GM21390 (cell line): ENCODE measurements at regions not wholly inside any gene's neighbourhood (a gene's known extent, or its start where the extent isn't known, plus 50 kb on each side); places are given as distances from the start of the nearest gene placed in this dataset.
"Not testable (repeated sequence)": the region's sequence is repeated elsewhere in the genome, so short reads cannot be mapped to it uniquely, and the experiment has no call there.

Experiments used
- ATAC-seq: cut with Tn5 transposase; IDR thresholded peaks from one replicate; pipeline ENCODE4 v1.9.1; 2021; ENCODE audit not compliant: unreplicated experiment

GRCh38 chr5:110812639-110813038, 73.8 kb downstream of the SLC25A46 start:
- no peak for ATAC-seq

DNA sequence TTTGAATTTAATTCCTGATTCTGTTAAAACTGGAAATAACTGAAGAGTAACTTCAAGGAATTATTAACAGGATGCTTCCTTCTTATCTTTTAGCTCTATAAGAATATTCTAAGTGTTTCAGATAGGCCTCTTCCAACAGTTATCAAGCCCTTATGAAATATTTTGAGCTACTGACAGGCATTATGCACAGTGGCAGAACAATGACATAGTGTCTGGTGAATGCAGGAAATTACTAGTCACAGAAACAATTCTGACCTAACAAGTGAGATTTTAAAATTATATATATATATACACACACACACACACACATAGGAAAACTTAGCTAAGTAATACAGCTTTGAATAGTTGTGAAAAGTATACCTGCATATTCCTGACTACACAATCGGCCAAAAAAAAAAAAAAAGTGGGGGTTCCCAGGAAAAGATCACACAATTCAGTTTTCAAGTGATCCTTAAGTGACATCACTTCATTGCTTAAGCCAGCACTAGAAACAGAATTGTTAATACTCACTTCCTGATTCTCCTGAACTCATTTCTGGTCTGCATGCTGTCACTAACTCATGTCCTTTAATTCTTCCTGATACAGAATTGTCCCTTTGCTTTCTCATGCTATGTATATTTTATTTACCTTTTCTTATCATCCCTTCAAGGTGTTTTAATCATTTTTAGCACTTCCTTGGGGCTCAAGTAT, 77.3 kb downstream of the SLC25A46 start:
- no peak for ATAC-seq

- ATAC-seq = no peak
Measured at GRCh38 chr5:110817459-110817858, 78.7 kb downstream of the SLC25A46 start.

DNA sequence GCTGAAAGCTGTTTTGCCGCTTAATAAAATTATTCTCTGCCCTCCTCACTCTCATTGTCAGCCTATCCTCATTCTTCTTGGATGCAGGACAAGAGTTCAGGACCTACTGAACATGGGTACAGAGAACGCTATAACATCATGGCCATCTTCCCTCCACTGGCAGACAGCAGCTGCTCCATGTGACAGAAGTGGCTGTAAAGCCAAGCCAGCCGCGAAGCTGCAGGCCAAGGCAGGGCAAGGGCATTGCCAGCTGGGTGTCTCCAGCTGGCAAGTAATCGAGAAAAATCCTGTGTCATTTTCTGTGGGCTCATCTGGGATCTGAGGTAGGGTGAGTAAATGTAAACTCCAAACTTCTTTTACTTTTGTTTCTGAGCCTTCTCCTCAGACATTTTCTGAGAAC, 84.8 kb downstream of the SLC25A46 start:
- no peak for ATAC-seq

DNA sequence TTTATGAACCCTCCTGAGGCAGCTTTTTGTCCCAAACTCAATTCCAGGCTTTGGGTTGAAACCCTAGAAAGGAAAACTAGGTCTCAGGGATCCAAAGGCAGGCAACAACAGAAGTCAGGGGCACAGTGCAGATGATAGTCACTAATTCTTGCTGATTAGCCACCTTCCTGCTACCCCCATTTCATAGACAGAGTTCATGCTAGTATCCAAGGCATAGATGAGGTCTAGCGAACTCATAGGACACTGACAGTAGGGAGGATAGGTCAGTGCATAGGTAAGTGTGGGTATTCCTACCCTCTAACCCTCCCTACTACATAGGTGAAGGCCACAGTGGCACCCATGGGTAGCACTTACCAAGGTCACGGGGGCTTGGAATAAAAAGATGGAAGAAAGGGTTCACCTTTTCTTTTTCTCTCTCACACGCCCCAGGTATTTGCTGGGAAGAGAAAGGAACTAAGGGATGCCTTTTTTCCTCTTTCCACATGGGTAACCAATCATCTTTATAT, 86.2 kb downstream of the SLC25A46 start:
- ATAC-seq = no peak

DNA sequence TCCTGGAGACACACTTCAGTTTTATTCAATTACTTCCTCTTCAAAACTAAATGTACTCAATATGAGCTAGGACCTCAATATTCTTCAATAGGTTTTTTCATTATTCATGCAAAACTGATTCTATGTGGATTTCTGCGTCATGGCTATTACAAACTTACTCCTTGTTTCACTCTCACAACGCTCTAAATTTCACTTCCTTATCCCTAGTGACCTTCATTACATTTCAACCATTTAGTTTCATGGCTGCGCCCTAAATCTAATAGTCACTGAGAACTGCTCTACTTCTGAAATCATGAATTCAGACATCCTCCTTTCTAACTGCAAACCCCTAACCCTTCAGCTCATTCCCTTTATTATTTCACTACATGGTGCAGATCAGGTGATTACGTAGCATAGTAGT, 93.9 kb downstream of the SLC25A46 start:
- ATAC-seq = peak; percentile 66

DNA sequence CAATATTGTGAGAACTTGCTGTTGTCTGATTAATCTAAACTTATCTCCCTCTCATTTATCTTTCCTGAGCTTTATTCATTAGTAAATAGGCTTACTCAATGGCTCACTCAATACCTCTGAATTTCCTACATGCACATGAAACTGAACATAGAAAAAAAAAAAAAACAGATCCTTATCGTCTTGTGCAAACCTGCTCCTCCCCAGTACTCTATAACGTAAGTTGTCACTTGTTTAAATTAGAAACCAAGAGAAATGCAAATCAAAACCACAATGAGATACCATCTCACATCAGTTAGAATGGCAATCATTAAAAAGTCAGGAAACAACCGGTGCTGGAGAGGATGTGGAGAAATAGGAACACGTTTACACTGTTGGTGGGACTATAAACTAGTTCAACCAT, 96.1 kb downstream of the SLC25A46 start:
- not testable (repeated sequence) for ATAC-seq

GRCh38 chr5:110836851-110837250, 98.0 kb downstream of the SLC25A46 start:
- ATAC-seq = no peak

GRCh38 chr5:110838357-110838756, 99.5 kb downstream of the SLC25A46 start:
- ATAC-seq = not testable (repeated sequence)

DNA sequence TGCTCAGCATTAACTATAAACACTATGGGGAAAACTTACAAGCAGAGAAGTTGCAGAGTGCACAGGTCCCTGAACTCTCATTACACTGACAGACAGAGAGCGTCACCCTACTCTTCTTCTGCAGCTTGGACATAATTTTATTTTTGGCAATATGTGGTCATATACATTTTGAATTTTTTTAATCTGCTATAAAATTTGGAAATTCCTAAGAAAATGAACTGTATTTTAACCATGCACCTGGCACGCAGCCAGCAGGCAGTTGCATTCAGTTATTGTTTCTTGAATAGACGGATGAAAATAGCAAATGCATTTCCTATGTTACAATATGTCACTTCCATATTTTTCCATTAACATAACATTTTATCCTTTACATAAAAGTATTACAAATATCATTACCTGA, 100.2 kb downstream of the SLC25A46 start:
- ATAC-seq = no peak

GRCh38 chr5:110840347-110840960, 101.6 kb downstream of the SLC25A46 start:
- ATAC-seq = no peak

DNA sequence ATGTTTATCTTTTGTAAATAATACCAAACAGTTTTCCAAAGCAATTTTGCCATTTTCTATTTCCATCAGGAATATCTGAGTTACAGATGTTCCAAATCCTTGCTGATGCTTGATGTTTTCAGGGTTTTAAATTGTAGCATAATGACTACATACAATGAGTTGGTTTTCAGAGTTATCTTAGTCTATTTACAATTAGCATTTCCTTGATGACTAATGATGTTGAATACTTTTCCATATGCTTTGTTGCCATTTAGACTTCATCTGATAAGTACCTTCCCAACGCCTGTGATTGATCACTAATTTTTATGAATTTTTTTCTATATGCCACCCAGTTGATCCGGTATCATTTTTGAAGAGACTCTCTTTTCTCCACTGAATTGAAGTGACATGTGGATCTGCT, 102.3 kb downstream of the SLC25A46 start:
- ATAC-seq = no peak

DNA sequence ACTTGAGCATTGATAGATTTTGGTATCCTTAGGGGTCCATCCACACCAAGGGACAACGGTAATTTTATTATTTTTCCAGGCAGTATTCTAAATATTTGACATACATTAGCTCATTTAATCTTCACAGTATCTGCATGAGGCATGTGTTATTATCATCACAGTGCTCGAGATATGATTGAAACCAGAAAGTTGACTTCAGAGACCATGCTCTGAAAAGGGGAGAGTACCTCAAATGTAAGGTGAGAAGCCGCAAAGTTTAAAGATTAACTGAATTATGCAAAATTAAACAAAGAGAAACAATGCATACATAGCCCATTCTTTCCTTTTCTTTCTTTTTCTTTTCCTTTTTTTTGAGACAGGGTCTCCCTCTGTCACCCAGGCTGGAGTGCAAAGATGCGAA, 104.1 kb downstream of the SLC25A46 start:
- no peak for ATAC-seq

GRCh38 chr5:110844251-110844650, 105.4 kb downstream of the SLC25A46 start:
- no peak for ATAC-seq

DNA sequence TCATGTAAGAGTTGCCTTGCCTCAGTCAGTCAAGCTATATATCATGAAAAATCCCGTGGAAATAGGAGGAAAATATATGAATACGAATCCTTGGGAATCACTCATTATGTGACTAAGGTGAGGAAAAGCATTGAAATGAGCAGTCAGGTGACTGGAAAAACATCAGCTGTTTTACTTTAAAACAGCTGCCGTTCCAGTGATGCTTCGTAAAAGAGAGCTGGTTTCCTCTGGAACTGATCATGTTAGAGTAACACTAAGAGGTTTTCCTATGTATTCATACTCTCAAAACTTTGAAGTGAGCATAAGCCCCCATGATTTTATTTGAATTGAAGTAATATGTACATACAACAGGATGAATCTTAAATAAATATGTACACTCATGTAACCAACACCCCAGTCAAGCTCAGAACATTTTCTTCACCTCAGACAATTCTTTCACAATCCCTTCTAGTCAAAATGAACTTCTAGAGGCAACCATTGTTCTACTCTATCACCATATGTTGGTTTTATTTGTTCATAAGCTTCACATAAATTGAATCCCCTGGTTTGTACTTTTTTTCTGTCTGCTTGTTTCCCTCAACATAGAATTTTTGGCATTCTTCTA, 107.7 kb downstream of the SLC25A46 start:
- no peak for ATAC-seq

DNA sequence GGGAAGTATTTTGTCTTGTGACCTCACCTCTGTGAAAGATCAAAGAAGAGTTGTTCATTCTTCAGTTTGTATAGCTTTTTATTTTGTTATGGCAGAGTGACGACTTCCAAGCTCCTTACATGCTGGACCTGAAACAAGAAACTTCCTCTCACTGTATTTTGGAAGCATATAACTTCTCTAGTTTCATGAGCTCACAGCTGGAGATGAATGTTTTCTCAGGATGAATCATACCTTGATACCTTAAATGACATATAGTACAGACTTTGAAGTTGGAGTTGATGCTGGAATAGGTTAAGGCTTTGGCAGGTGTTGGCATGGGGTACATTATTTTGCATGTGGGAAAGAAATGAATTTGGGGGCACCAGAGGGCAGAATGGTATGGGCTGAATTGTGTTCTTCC, 112.5 kb downstream of the SLC25A46 start:
- ATAC-seq = no peak

- ATAC-seq = peak; percentile 96
Measured at GRCh38 chr5:110852053-110852452, 113.2 kb downstream of the SLC25A46 start.

DNA sequence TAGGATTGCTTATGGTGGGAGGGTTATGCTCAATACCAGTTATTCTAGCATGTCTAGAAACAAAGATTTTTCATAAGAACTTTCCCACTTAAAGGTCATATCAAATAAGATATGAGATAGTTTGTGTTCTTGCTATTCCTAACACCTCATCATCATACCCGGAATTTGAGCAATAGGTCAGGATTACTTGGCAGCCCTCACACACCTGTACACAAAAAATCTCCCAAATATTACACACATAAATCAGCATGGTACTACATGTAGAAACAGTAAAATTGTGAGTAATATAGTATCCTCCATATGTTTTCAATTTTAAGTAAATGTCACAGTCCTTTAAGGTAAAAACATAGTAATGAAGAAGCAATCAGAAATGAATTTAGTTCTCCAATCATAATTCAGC, 113.7 kb downstream of the SLC25A46 start:
- no peak for ATAC-seq

GRCh38 chr5:110853267-110853666, 114.5 kb downstream of the SLC25A46 start:
- ATAC-seq = no peak

DNA sequence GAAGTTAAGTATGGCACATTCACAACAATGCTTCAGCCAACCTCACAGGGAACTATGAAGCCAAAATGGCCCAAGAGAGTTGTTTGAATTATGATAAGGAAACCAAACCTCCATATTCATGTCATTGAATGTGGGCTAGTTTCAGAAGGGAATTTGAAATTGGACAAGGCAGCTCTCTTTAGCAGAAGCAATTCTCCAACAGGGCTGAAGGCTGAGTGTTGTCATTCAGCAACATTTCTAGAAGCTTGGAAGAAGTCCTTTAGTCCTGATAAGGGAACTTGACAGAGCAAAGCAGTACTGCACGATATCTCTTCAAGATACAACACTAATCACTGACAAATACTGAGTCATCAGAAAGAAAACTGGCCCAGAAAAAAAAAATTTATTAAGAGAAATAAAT, 115.4 kb downstream of the SLC25A46 start:
- no peak for ATAC-seq

DNA sequence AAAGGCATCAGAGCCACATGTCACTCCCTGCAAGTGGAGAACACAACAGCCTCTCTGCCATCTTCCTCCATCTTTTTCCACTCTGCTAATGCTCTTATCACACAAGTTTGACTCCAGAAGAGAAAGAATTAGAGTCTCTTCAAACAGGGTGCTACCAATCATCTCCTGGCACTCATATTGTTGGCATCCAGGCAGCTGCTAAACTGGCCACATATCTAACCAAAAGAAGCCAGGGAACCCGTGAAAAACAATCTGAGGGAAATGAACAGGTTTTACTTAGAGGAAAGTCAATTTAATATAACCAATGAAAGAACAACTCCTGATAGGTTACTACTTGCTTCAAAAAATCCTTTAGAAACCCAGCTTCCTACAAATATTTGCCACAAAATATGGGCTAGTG, 117.2 kb downstream of the SLC25A46 start:
- no peak for ATAC-seq

GRCh38 chr5:110865400-110866094, 126.7 kb downstream of the SLC25A46 start:
- ATAC-seq = peak; percentile 68
